ENCODE measurements at regions not wholly inside any gene's neighbourhood (a gene's known extent, or its start where the extent isn't known, plus 50 kb on each side); places are given as distances from the start of the nearest gene placed in this dataset.

- Mint-ChIP-seq H3K4me3 (no peak overlapping the region), H3K4me1 (no peaks in the 10 kb centered on the region), H3K27ac (ENCODE audit: unreplicated experiment) (no peak overlapping the region), H3K9me3 (peaks cover 6% of the 10 kb centered on the region), H3K27me3 (ENCODE audit: low read depth) (no peaks in the 10 kb centered on the region), H3K36me3 (ENCODE audit: low read depth) (peaks cover 3% of the 10 kb centered on the region)
- no peak for DNase-seq (ENCODE audit: low read depth, low spot score)
- TF ChIP-seq CTCF (conservative IDR thresholded peaks at IDR 0.05) = no peak
Observed at GRCh38 chr9:107949061-107949460, 459.5 kb upstream of the KLF4 start.

GRCh38 chr9:107948601-107949000, 459.0 kb upstream of the KLF4 start:
- DNase-seq (ENCODE audit: low read depth, low spot score) = no peak
- no peak for TF ChIP-seq CTCF (conservative IDR thresholded peaks at IDR 0.05)
- Mint-ChIP-seq H3K27me3 (ENCODE audit: low read depth) (no peaks in the 10 kb centered on the region), H3K9me3 (peaks cover 6% of the 10 kb centered on the region), H3K36me3 (ENCODE audit: low read depth) (peaks cover 3% of the 10 kb centered on the region), H3K27ac (ENCODE audit: unreplicated experiment) (no peak overlapping the region), H3K4me3 (no peak overlapping the region), H3K4me1 (no peaks in the 10 kb centered on the region)

DNA sequence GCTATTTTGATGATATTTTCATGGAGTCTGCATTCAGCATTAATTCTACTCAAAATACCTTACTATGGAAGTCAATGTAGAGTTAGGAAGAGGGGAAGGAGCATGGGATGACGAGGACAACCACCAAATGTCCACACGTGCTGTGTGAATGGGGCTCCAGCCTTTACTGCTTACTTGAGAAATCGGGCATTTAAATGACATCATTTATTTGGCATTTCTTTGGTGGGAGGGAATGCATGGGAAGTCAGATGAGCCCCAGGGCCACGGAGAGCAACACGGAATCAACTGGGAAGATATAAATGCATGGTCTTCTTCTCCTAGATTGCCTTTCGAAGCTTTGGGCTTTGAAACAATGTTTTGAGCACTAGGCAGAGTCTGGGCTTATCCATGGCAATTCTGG, 458.5 kb upstream of the KLF4 start:
- Mint-ChIP-seq H3K4me3 (no peak overlapping the region), H3K27ac (ENCODE audit: unreplicated experiment) (no peak overlapping the region), H3K36me3 (ENCODE audit: low read depth) (peaks cover 3% of the 10 kb centered on the region), H3K27me3 (ENCODE audit: low read depth) (no peaks in the 10 kb centered on the region), H3K9me3 (peaks cover 7% of the 10 kb centered on the region), H3K4me1 (no peaks in the 10 kb centered on the region)
- no peak for TF ChIP-seq CTCF (conservative IDR thresholded peaks at IDR 0.05)
- no peak for DNase-seq (ENCODE audit: low read depth, low spot score)

DNA sequence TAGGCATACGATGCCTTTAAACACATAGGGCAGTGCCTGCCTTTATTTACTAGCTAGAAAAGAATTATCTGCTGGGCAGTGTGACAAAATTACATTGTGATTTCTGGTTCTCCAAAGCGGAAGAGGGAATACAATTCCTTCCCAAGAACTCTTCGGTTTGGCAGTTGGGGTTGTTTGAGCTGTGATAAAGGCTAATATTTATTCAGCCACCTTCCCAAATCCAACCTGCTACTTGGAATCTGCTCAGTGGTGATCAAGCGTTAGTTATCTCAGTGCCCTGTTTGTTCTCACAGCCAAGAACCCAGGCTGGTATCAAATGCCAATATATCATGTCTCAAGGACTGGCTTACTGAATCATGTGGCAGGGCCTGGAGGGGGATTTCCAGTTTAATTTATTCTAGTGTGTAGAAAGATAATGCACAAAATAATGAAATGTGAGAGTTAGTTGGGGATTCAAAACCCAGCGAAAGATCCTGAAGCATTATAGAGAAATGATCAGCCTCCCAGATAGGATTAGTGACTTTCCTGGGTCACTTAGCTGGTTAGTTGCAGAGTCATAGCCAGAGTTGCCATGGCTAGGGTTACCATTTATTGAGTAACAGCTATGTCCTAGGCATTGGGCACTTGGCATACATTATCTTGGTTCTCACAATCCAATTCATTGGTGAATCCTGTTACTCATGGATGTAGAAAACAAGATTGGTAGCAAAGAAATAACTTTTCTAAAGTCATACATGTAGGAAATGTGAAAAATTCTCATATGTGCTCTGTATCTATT, 457.0 kb upstream of the KLF4 start:
- no peak overlapping the region for H3K4me3 Mint-ChIP-seq
- H3K27me3 Mint-ChIP-seq (ENCODE audit: low read depth) = no peaks in the 10 kb centered on the region
- no peaks in the 10 kb centered on the region for H3K4me1 Mint-ChIP-seq
- H3K9me3 Mint-ChIP-seq = peaks cover 8% of the 10 kb centered on the region
- H3K27ac Mint-ChIP-seq (ENCODE audit: unreplicated experiment) = no peak overlapping the region
- peaks cover 2% of the 10 kb centered on the region for H3K36me3 Mint-ChIP-seq (ENCODE audit: low read depth)
- TF ChIP-seq CTCF (conservative IDR thresholded peaks at IDR 0.05) = no peak
- DNase-seq (ENCODE audit: low read depth, low spot score) = no peak

DNA sequence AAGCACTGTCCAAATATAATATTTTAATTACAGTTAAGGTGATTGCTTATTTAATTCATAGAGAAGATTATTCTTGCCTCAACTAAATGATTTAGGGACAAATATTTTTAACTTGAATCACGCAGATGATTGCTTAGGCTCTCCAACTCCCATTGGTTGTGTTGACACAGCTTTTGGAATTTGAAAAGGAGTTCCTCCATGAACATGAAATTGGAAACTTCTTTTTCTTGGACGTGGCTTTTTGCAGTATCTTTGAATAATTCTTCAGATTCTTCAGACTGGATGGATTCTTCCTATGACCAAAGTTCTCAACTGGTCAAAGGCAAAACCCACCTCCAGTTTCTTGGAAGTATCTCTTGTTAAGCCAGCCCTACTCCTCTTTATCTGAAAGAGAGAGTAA, 456.4 kb upstream of the KLF4 start:
- Mint-ChIP-seq H3K9me3 (peaks cover 6% of the 10 kb centered on the region), H3K27me3 (ENCODE audit: low read depth) (no peaks in the 10 kb centered on the region), H3K4me3 (no peak overlapping the region), H3K4me1 (no peaks in the 10 kb centered on the region), H3K36me3 (ENCODE audit: low read depth) (no peaks in the 10 kb centered on the region), H3K27ac (ENCODE audit: unreplicated experiment) (no peak overlapping the region)
- DNase-seq (ENCODE audit: low read depth, low spot score) = no peak
- TF ChIP-seq CTCF (conservative IDR thresholded peaks at IDR 0.05) = no peak

All from neural crest cell (in vitro differentiated cells).